ENCODE measurements at regions not wholly inside any gene's neighbourhood (a gene's known extent, or its start where the extent isn't known, plus 50 kb on each side); places are given as distances from the start of the nearest gene placed in this dataset.

DNA sequence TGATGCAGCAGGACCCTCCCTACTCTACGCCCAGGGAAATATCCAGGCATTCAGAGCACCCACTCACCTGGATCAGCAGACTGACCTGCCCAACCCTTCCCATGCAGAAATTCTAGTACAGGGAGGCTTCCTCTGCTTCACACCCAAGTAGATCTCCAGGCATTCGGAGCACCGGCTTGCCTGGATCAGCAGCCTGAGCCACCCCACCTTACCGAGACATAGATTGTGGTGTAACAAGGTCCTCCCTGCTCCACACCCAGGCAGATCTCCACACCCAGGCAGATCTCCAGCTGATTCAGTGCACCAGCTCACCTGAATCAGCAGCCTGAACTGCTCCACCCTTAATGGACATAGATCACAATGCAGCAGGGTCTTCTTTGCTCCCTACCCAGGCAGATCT, 215.1 kb upstream of the CPEB2 start:
- TF ChIP-seq, protein P1, sequence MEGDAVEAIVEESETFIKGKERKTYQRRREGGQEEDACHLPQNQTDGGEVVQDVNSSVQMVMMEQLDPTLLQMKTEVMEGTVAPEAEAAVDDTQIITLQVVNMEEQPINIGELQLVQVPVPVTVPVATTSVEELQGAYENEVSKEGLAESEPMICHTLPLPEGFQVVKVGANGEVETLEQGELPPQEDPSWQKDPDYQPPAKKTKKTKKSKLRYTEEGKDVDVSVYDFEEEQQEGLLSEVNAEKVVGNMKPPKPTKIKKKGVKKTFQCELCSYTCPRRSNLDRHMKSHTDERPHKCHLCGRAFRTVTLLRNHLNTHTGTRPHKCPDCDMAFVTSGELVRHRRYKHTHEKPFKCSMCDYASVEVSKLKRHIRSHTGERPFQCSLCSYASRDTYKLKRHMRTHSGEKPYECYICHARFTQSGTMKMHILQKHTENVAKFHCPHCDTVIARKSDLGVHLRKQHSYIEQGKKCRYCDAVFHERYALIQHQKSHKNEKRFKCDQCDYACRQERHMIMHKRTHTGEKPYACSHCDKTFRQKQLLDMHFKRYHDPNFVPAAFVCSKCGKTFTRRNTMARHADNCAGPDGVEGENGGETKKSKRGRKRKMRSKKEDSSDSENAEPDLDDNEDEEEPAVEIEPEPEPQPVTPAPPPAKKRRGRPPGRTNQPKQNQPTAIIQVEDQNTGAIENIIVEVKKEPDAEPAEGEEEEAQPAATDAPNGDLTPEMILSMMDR (IDR thresholded peaks at IDR 0.05): no peak
- TF ChIP-seq EP300 (IDR thresholded peaks at IDR 0.05): no peak
- TF ChIP-seq POLR2AphosphoS5 (IDR thresholded peaks at IDR 0.05): no peak
- TF ChIP-seq POLR2A (IDR thresholded peaks at IDR 0.05; ENCODE audit: low read depth): no peak

Measured in esophagus muscularis mucosa (tissue), 4 donors.